ENCODE measurements at regions not wholly inside any gene's neighbourhood (a gene's known extent, or its start where the extent isn't known, plus 50 kb on each side); places are given as distances from the start of the nearest gene placed in this dataset.

- TF ChIP-seq CTCF (IDR thresholded peaks at IDR 0.05; ENCODE audit: insufficient read depth, low read length, poor library complexity, severe bottlenecking) = no peak
- TF ChIP-seq EZH2phosphoT487 (conservative IDR thresholded peaks at IDR 0.05; ENCODE audit: low read length) = no peak
Measured at GRCh38 chr2:56117764-56118163, 66.0 kb upstream of the CCDC85A start.
